ENCODE measurements at regions not wholly inside any gene's neighbourhood (a gene's known extent, or its start where the extent isn't known, plus 50 kb on each side); places are given as distances from the start of the nearest gene placed in this dataset.
"Not testable (repeated sequence)": the region's sequence is repeated elsewhere in the genome, so short reads cannot be mapped to it uniquely, and the experiment has no call there.

DNA sequence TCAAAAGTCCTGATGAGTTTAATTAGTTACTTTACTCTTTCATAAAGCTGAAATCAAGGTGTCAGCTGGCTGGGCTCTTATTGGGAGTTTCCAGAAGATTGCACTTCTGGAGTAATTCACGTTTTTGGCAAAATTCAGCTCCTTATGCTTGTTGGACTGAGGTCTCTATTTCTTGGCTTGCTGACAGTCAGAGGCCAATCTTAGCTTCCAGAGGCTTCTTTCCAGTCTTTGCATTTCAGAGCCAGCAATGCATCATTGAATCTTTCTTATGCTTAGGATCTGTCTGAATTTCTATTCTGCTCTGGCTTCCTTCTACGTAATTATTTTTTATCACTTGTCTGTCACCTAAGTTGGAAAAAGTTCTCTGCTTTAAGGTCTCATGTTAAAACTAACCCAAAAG, 91.4 kb upstream of the SYN3 start:
- Histone ChIP-seq H3K4me3 (ENCODE audit: low read depth, low read length) (no peak overlapping the region), H3K27me3 (ENCODE audit: control insufficient read depth, insufficient read depth, low read length) (no peaks in the 10 kb centered on the region), H3K36me3 (ENCODE audit: control insufficient read depth, insufficient read depth, low read length) (no peaks in the 10 kb centered on the region)
- DNase-seq (ENCODE audit: low read depth) (no peak), FAIRE-seq (no peak)
- TF ChIP-seq, protein P1, sequence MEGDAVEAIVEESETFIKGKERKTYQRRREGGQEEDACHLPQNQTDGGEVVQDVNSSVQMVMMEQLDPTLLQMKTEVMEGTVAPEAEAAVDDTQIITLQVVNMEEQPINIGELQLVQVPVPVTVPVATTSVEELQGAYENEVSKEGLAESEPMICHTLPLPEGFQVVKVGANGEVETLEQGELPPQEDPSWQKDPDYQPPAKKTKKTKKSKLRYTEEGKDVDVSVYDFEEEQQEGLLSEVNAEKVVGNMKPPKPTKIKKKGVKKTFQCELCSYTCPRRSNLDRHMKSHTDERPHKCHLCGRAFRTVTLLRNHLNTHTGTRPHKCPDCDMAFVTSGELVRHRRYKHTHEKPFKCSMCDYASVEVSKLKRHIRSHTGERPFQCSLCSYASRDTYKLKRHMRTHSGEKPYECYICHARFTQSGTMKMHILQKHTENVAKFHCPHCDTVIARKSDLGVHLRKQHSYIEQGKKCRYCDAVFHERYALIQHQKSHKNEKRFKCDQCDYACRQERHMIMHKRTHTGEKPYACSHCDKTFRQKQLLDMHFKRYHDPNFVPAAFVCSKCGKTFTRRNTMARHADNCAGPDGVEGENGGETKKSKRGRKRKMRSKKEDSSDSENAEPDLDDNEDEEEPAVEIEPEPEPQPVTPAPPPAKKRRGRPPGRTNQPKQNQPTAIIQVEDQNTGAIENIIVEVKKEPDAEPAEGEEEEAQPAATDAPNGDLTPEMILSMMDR (IDR thresholded peaks at IDR 0.05; ENCODE audit: insufficient read depth, low read length, severe bottlenecking), result no peak

DNA sequence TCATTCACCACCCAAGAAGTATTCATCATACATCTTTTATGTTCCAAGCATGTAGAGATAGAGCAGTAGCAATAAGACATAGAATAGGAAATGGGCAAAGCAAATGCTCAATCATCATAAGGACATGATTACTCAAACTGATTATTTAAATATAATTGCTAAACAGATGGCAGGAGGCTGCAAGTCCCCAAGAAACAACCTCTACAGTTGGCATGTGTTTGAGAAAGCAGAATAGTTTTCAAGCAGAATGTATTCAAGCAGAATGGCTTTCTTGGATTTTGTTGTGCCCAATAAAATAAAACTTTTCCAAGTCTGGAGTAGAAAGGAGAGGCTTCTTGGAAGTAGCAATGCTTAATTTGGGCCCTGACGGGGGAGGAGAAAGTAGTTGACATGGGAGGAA, 86.5 kb upstream of the SYN3 start:
- no peak overlapping the region for H3K4me3 ChIP-seq (ENCODE audit: low read depth, low read length)
- H3K36me3 ChIP-seq (ENCODE audit: control insufficient read depth, insufficient read depth, low read length), result no peaks in the 10 kb centered on the region
- no peaks in the 10 kb centered on the region for H3K27me3 ChIP-seq (ENCODE audit: control insufficient read depth, insufficient read depth, low read length)
- DNase-seq (ENCODE audit: low read depth), result no peak
- FAIRE-seq, result no peak
- TF ChIP-seq, protein P1 (IDR thresholded peaks at IDR 0.05; ENCODE audit: insufficient read depth, low read length, severe bottlenecking), result no peak

GRCh38 chr22:33142282-33143055, 84.3 kb upstream of the SYN3 start:
- Histone ChIP-seq H3K27me3 (ENCODE audit: control insufficient read depth, insufficient read depth, low read length) (no peaks in the 10 kb centered on the region), H3K4me3 (ENCODE audit: low read depth, low read length) (no peak overlapping the region), H3K36me3 (ENCODE audit: control insufficient read depth, insufficient read depth, low read length) (no peaks in the 10 kb centered on the region)
- TF ChIP-seq, protein P1 (IDR thresholded peaks at IDR 0.05; ENCODE audit: insufficient read depth, low read length, severe bottlenecking), result no peak
- DNase-seq (ENCODE audit: low read depth) (no peak), FAIRE-seq (no peak)

- DNase-seq (ENCODE audit: low read depth) (no peak), FAIRE-seq (no peak)
- Histone ChIP-seq H3K27me3 (ENCODE audit: control insufficient read depth, insufficient read depth, low read length) (no peaks in the 10 kb centered on the region), H3K4me3 (ENCODE audit: low read depth, low read length) (no peak overlapping the region), H3K36me3 (ENCODE audit: control insufficient read depth, insufficient read depth, low read length) (no peaks in the 10 kb centered on the region)
- TF ChIP-seq, protein P1 (IDR thresholded peaks at IDR 0.05; ENCODE audit: insufficient read depth, low read length, severe bottlenecking), result no peak
These were observed 81.8 kb upstream of the SYN3 start for GRCh38 chr22:33139937-33140336.

GRCh38 chr22:33138333-33138732, 80.2 kb upstream of the SYN3 start:
- H3K4me3 ChIP-seq (ENCODE audit: low read depth, low read length); H3K36me3 ChIP-seq (ENCODE audit: control insufficient read depth, insufficient read depth, low read length); H3K27me3 ChIP-seq (ENCODE audit: control insufficient read depth, insufficient read depth, low read length); DNase-seq (ENCODE audit: low read depth); FAIRE-seq: not testable (repeated sequence)

GRCh38 chr22:33130473-33130872, 72.3 kb upstream of the SYN3 start:
- no peak overlapping the region for H3K4me3 ChIP-seq (ENCODE audit: low read depth, low read length)
- DNase-seq (ENCODE audit: low read depth) (no peak), FAIRE-seq (no peak)
- no peaks in the 10 kb centered on the region for H3K36me3 ChIP-seq (ENCODE audit: control insufficient read depth, insufficient read depth, low read length)
- no peaks in the 10 kb centered on the region for H3K27me3 ChIP-seq (ENCODE audit: control insufficient read depth, insufficient read depth, low read length)
- TF ChIP-seq, protein P1 (IDR thresholded peaks at IDR 0.05; ENCODE audit: insufficient read depth, low read length, severe bottlenecking), result no peak
